ENCODE measurements at regions not wholly inside any gene's neighbourhood (a gene's known extent, or its start where the extent isn't known, plus 50 kb on each side); places are given as distances from the start of the nearest gene placed in this dataset.

- H3K4me3 ChIP-seq = no peak overlapping the region
- intact Hi-C loops (cut with DNase I) = no loop called here
These were observed 367.2 kb upstream of the LMO3 start for GRCh38 chr12:16972923-16973770.

DNA sequence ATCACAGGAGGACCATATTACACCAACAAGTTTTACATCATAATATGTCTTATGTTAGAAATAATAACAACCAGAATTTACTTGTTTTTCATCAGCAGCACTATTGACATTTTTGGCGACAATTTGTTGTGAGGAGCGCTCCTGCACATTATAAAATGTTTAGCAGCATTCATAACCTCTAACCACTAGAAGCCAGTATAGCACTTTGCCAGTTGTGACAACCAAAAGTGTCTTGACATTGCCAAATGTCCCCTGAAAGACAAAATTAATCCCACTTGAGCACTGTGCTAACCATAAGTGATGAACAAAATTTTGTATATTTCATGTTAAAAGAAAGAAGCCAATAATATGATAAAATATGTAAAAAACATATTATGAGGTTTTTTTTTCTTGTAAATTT lies 356.9 kb upstream of the LMO3 start:
- DNase-seq = no peak
- H3K4me3 ChIP-seq = no peak overlapping the region
- no peaks in the 10 kb centered on the region for H3K36me3 ChIP-seq
- 88% methylated on average over 2 of the region's 2 CpGs for WGBS, 2 donors
- intact Hi-C loops (cut with DNase I) = no loop called here
- no peaks in the 10 kb centered on the region for H3K27me3 ChIP-seq
- no peaks in the 10 kb centered on the region for H3K4me1 ChIP-seq
- no peaks in the 10 kb centered on the region for H3K9me3 ChIP-seq
- TF ChIP-seq CTCF (IDR thresholded peaks at IDR 0.05) = no peak
- TF ChIP-seq POLR2A (IDR thresholded peaks at IDR 0.05) = no peak
- no peak for TF ChIP-seq EP300 (IDR thresholded peaks at IDR 0.05)
- TF ChIP-seq POLR2AphosphoS5 (IDR thresholded peaks at IDR 0.05) = no peak
- no peak overlapping the region for H3K27ac ChIP-seq

More at GRCh38 chr12:16972923-16973770, 367.2 kb upstream of the LMO3 start:
- no peak for DNase-seq
- H3K4me1 ChIP-seq = no peaks in the 10 kb centered on the region
- H3K9me3 ChIP-seq = no peaks in the 10 kb centered on the region
- no peaks in the 10 kb centered on the region for H3K36me3 ChIP-seq
- 82 to 83% methylated on average over 5 of the region's 5 CpGs for WGBS, 2 donors
- no peaks in the 10 kb centered on the region for H3K27me3 ChIP-seq
- TF ChIP-seq EP300 (IDR thresholded peaks at IDR 0.05) (no peak), POLR2A (IDR thresholded peaks at IDR 0.05) (no peak), CTCF (IDR thresholded peaks at IDR 0.05) (no peak), POLR2AphosphoS5 (IDR thresholded peaks at IDR 0.05) (no peak)
- H3K27ac ChIP-seq = no peak overlapping the region

DNA sequence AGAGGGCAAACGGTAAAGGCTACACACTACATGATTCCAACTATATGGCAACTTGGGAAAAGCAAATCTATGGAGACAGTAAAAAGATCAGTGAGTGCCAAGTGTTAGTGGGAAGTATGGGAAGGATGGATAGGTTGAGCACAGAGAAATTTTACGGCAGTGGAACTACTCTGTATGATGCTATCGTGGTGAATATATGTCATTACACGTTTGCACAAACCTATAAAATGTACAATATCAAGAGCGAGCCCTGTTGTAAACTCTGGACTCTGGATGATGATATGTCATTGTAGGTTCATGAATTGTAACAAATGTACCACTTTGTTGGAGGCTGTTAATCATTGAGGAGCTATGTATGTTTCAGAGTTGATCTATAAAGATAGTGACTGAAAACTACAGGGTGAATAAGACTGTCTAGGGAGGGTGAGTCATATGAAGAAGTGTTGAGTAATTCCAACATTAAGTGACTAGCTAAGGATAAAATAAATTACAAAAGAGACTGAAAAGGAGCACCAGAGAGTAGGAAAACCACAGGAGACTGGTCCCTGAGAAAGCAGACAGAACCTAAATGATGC lies 349.2 kb upstream of the LMO3 start:
- H3K27ac ChIP-seq = no peak overlapping the region
- no peak overlapping the region for H3K4me3 ChIP-seq
- H3K36me3 ChIP-seq = no peaks in the 10 kb centered on the region
- H3K27me3 ChIP-seq = no peaks in the 10 kb centered on the region
- no peak for TF ChIP-seq CTCF (IDR thresholded peaks at IDR 0.05)
- no peak for TF ChIP-seq POLR2AphosphoS5 (IDR thresholded peaks at IDR 0.05)
- TF ChIP-seq EP300 (IDR thresholded peaks at IDR 0.05) = no peak
- TF ChIP-seq POLR2A (IDR thresholded peaks at IDR 0.05) = no peak
- H3K9me3 ChIP-seq = no peaks in the 10 kb centered on the region
- 13 to 61% methylated on average over 5 of the region's 5 CpGs for WGBS, 2 donors
- intact Hi-C loops (cut with DNase I) = no loop called here
- no peaks in the 10 kb centered on the region for H3K4me1 ChIP-seq
- DNase-seq = no peak

DNA sequence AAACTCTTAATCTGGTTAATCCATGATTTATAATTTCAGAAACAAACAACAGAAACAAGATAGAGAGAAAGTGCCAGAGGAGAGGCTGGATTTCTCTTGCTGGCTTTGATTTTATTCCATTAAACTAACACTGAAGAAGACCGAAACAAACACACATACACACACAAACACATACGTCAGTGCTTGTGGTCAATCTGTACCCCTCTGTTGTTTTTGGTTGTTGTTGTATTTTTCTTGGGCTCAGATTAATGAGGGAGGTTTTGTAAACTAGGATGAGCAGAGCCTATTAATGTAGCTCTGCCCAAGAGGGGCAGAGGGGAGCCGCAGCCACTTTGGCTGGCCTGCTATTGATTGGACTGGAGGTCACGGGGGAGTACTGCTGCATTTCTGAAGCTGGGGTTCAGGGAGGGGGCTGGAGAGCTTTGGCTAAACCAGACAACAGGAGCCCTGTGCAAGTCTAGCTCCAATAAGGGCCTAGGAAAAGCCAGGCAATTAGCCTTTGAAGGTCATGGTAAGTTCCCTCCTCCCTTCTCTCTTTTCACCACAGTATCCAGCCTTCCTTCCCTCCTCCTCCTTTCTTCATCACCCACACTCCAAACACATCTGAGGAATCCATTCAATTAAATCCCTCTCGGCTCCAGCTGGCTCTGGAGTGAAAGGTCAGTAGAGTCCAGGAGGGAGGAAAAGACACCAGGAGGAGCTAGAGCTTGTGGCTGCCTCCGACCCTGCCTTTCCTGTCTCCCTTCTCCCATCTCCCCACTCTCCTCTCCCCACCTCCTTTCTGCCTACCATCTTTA lies 344.1 kb upstream of the LMO3 start:
- DNase-seq = no peak
- H3K27ac ChIP-seq = no peak overlapping the region
- H3K4me1 ChIP-seq = no peaks in the 10 kb centered on the region
- H3K36me3 ChIP-seq = no peaks in the 10 kb centered on the region
- intact Hi-C loops (cut with DNase I) = no loop called here
- TF ChIP-seq POLR2AphosphoS5 (IDR thresholded peaks at IDR 0.05) (no peak), POLR2A (IDR thresholded peaks at IDR 0.05) (no peak), EP300 (IDR thresholded peaks at IDR 0.05) (no peak)
- H3K9me3 ChIP-seq = no peaks in the 10 kb centered on the region
- no peak overlapping the region for H3K4me3 ChIP-seq
- 66 to 77% methylated on average over 6 of the region's 6 CpGs for WGBS, 2 donors
- no peaks in the 10 kb centered on the region for H3K27me3 ChIP-seq

- Histone ChIP-seq H3K4me3 (no peak overlapping the region), H3K27ac (no peak overlapping the region), H3K4me1 (no peaks in the 10 kb centered on the region), H3K36me3 (no peaks in the 10 kb centered on the region), H3K9me3 (no peaks in the 10 kb centered on the region), H3K27me3 (no peaks in the 10 kb centered on the region)
- 48 to 61% methylated on average over 3 of the region's 3 CpGs for WGBS, 2 donors
- DNase-seq = no peak
- intact Hi-C loops (cut with DNase I) = no loop called here
- TF ChIP-seq CTCF (IDR thresholded peaks at IDR 0.05) (no peak), POLR2A (IDR thresholded peaks at IDR 0.05) (no peak), POLR2AphosphoS5 (IDR thresholded peaks at IDR 0.05) (no peak), EP300 (IDR thresholded peaks at IDR 0.05) (no peak)
These were observed 343.4 kb upstream of the LMO3 start for GRCh38 chr12:16949371-16949770.
